NCI-H510A (cell line): ENCODE measurements at regions not wholly inside any gene's neighbourhood (a gene's known extent, or its start where the extent isn't known, plus 50 kb on each side); places are given as distances from the start of the nearest gene placed in this dataset.

Experiments
- DNase-seq: peaks from one replicate; lab custom pipeline; 2025; lab: John Stamatoyannopoulos, UW

GRCh38 chr9:18349530-18349929 is 124.4 kb upstream of the ADAMTSL1 start:
- no peak for DNase-seq

DNA sequence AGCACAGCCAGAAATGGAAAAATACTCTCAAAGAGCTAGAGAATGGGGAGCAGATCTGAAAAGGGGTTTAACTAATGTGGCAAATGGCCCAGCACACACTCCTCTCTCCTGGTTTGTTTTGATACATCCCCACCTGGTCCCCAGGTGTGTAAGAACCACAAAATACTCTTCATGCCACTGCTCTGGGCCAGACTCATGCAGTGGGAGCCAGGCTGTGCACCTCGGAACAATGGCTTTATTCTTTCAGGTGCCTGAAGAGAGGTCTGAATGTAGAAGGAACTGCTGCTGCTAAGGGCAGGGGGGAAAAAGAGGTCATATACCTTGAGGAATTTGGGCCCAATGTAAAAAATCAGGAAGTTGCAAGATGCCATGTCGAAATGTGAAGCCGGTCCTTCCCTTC is 123.9 kb upstream of the ADAMTSL1 start:
- DNase-seq, result no peak

GRCh38 chr9:18350995-18351595 is 122.9 kb upstream of the ADAMTSL1 start:
- no peak for DNase-seq

GRCh38 chr9:18352711-18353110 is 121.2 kb upstream of the ADAMTSL1 start:
- no peak for DNase-seq

- no peak for DNase-seq
Measured at GRCh38 chr9:18353473-18353872, 120.5 kb upstream of the ADAMTSL1 start.

- no peak for DNase-seq
Measured at GRCh38 chr9:18357321-18357720, 116.6 kb upstream of the ADAMTSL1 start.

DNA sequence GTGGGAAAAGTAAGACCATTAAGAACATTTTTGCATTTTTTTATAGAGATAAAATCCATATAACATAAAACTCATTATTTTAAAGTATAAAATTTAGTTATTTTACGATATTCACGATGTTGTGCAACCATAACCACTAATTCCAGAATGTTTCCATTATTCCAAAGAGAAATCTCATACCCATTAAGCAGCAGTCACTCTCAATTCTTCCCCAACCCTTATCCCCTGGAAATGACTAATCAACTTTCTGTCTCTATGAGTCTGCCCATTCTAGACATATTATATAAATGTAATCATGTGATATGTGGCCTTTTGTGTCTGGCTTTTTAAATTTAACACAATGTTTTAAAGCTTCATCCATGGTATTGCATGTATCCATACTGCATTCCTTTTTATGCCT is 115.6 kb upstream of the ADAMTSL1 start:
- no peak for DNase-seq

- DNase-seq, result no peak
Measured at GRCh38 chr9:18359335-18359734, 114.6 kb upstream of the ADAMTSL1 start.

DNA sequence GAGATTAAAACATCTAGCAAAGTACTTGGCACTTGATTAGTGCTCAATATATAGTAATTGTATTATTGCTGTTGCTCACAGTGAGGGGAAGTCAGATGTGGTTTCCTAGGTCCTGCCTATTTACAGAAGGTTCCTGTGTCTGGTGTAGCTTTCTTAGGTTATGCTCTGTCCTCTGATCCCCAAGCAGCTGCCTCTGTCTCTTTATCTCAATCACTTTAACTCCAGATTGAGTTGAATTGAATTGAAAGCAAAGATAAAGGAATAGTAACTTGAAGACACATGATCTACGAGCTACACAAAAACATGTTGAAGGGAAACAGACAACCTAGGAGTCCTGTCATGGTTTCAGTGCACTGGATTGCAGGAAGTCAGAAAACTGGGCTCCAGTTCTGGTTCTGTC is 113.9 kb upstream of the ADAMTSL1 start:
- no peak for DNase-seq

- DNase-seq, result no peak
Measured at GRCh38 chr9:18361646-18362045, 112.3 kb upstream of the ADAMTSL1 start.

- DNase-seq, result no peak
Measured at GRCh38 chr9:18362166-18362565, 111.8 kb upstream of the ADAMTSL1 start.

DNA sequence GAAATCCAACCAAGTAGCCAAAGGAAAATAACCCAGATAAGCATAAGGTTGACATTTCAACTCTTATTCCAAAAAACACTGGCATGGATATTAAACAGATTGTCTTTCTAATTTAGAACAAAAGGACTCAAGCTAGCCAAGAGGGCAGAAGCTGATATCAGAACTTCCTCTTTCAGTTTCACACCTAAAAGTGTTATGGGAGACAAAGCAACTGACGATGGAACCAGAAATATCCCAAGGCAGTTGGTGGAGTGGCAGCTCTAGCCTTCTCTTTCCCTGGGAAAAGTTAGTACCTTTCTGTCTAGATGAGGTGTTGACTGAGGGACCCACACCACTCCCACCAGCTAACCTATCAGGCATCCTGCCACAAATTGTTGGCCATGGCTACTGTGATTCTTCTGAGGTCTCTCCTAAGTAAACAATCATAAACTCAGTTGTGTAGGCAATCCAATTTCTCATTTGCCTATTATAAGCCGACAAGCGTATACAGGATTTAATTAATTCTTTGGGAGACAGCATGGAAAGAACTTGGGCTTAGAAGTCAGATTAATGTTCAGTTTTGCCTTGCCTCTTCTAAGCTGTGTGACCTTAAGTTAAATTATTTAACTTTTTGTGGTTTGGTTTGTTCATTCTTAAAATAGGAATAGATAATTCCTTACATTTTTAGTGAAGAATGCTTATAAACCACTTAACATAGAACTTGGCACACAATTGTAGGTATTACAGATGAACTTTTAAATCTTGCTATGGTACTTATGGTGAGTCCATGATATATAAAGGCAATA is 110.9 kb upstream of the ADAMTSL1 start:
- no peak for DNase-seq

GRCh38 chr9:18365651-18366050 is 108.3 kb upstream of the ADAMTSL1 start:
- no peak for DNase-seq

DNA sequence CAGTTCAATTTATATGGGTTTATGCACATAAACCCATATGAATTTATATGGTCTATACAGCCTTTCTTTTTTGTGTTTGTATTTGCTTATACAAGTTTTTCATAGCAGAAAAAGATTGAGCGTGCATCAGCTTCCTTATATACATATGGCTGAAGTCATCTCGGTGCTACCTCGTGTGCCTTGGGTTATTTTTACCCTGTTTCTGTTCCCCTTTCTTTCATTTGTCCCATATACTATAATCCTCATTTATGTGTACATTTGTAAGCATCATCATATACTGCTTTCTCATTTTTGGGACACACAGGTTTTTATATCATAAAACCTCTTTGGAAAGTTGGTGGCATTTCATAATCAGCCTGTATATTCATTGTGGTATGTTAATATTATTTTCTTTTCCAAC is 107.8 kb upstream of the ADAMTSL1 start:
- no peak for DNase-seq

DNA sequence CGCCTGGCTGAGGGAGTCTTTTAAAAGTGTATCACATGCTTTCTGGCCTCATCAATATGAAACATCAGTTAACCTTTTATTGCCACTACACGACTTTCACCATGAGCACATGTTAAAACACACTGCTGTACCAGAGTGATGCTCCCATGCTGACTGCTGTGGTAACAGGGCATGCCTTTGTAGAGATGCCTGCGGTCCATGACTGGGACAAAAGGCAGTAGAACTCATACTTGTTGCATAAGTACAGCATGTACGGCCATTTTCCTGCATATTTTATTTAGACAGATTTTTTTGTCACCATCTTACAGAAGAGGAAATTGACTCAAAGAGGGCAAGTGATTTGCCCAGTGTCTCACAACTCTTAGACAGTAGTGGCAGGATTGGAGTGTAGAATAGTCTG is 105.7 kb upstream of the ADAMTSL1 start:
- DNase-seq, result no peak

GRCh38 chr9:18371141-18371540 is 102.8 kb upstream of the ADAMTSL1 start:
- DNase-seq, result no peak

- DNase-seq, result no peak
Measured at GRCh38 chr9:18371621-18372020, 102.3 kb upstream of the ADAMTSL1 start.

GRCh38 chr9:18379073-18379811 is 94.7 kb upstream of the ADAMTSL1 start:
- DNase-seq, result no peak

DNA sequence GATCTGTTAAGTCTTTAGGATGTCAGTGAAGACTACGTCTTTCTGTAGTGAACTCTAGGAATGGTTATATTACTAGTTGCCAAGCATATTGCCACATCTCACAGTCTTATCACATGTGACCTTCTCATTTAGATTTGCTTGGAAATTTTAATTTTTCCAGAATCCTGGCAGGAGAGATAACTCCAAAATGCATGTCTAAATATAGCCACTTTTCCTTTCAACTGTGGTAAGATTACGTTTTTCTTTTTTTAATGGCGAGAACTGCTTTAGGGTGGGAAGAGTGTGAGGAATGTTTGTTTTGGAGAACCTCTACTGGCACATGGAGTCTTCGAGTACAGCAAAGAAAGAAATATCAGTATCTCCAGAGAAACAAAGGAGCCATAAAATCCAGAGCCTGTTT is 91.7 kb upstream of the ADAMTSL1 start:
- no peak for DNase-seq

DNA sequence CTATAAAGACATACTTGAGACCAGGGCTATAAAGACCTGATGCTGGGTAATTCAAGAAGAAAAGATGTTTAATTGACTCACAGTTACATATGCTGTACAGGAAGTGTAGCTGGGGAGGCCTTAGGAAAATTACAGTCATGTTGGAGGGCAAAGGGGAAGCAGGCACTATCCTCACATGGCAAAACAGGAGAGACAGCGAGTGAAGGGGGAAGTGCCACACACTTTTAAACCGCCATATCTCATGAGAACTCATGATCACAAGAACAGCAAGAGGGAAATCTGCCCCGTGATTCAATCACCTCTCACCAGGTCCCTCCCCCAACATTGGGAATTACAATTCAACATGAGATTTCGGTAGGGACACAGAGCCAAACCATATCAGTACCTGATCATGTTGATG is 89.9 kb upstream of the ADAMTSL1 start:
- no peak for DNase-seq

DNA sequence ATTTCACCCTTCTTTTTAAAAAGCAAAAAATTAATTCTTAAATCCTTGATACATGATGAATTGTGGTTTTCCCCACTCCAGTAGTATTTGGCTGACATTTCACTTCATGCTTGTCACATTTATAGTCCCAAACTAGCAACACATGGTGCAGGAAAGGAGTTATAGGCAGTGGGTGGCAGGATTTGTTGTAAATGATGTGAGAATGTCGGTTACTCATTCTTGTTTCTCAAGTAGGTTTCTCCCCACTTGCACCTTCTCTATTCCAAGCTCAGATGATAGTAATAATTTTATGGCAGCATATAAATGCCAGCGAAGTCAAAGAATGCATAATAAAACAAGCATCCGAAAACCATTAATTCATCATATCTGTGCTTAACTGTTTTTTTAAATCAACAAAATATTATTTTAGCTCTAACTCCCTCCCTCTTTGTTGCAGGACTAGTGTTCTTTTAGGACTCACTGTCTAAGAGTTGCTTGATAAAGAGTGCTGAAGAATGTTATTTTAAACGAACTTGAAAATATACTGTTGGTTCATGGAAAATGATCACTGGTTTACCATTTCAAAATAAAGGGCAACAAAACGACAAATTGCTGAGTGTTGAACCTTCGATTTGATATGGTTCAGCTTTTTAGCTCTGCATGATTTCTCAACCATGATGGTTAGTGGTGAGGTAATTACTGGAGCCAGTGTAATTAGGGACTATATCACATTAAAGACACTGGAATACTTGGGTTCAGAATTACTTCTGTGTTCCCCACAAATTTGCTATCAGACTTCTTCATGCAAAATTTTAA is 88.1 kb upstream of the ADAMTSL1 start:
- DNase-seq, result no peak

GRCh38 chr9:18390393-18390792 is 83.6 kb upstream of the ADAMTSL1 start:
- DNase-seq, result no peak
